Thyroid gland (tissue), 4 donors: ENCODE measurements at regions not wholly inside any gene's neighbourhood (a gene's known extent, or its start where the extent isn't known, plus 50 kb on each side); places are given as distances from the start of the nearest gene placed in this dataset.

ENCODE experiments used
- CTCF ChIP-seq, 6 experiments: fragments of 200-600 bp in 3 of 6; fragments of 450-650 bp in 3 of 6; sonication (generic) in 3 of 6; IDR thresholded peaks; one replicate each; pipeline ENCODE4 v1.5.1; 2016 to 2019; ENCODE audit warnings: antibody characterized with exemption in 6 of 6, mild to moderate bottlenecking in 2 of 6, inconsistent platforms in 1 of 6, moderate library complexity in 1 of 6
- POLR2A ChIP-seq, 2 donors: fragments of 450-650 bp; IDR thresholded peaks; one replicate each; pipeline ENCODE4 v1.6.1; 2017; ENCODE audit warnings: antibody characterized with exemption in 2 of 2, mild to moderate bottlenecking in 2 of 2, moderate library complexity in 1 of 2

- TF ChIP-seq CTCF (IDR thresholded peaks at IDR 0.05) (no peak), POLR2A (IDR thresholded peaks at IDR 0.05) (no peak)
Observed at GRCh38 chr12:60281522-60281921, 685.7 kb downstream of the SLC16A7 start.
